PC-3 (cell line): ENCODE measurements at regions not wholly inside any gene's neighbourhood (a gene's known extent, or its start where the extent isn't known, plus 50 kb on each side); places are given as distances from the start of the nearest gene placed in this dataset.

Experiments used
- ATAC-seq: fragments of 200-7000 bp; cut with Tn5 transposase; 2 replicates; pipeline ENCODE4 v1.9.1; 2020; ENCODE audit warnings: mild to moderate bottlenecking, moderate library complexity
- BruUV-seq: library from RNA; stranded (reverse); fragments of 400-500 nt; replicated peaks from 2 replicates; lab custom pipeline; 2021; lab: Mats Ljungman, UMichigan
- CTCF ChIA-PET: fragments of 300-600 bp; sonication (Branson Sonifier 250); formaldehyde crosslinking; loops from one replicate; lab custom pipeline; 2022; ENCODE audit warnings: antibody characterized with exemption; lab: Charles Lee
- POLR2A ChIA-PET: fragments of 300-600 bp; sonication (Branson Sonifier 250); formaldehyde crosslinking; loops from one replicate; lab custom pipeline; 2022; ENCODE audit warnings: antibody characterized with exemption; ENCODE audit not compliant: unreplicated experiment; lab: Charles Lee
- DNase-seq: peaks from one replicate; pipeline ENCODE4 v3.0.0-alpha.2; 2015
- H2AFZ ChIP-seq: fragments of 300-600 bp; sonication (generic); 2 replicates; pipeline ENCODE4 v1.6.0; 2016; ENCODE audit warnings: antibody characterized with exemption, low read length
- H3F3A ChIP-seq: fragments of 300-600 bp; sonication (generic); one replicate; pipeline ENCODE4 v1.6.0; 2017; ENCODE audit warnings: antibody characterized with exemption, low read length, control low read depth, mild to moderate bottlenecking; ENCODE audit not compliant: unreplicated experiment
- H3K27ac ChIP-seq: fragments of 300-600 bp; sonication (generic); 2 replicates; pipeline ENCODE4 v1.5.1; 2016; ENCODE audit warnings: mild to moderate bottlenecking, low read length
- H3K27me3 ChIP-seq: fragments of 300-600 bp; sonication (generic); 2 replicates; pipeline ENCODE4 v1.6.1; 2016; ENCODE audit warnings: low read length, mixed read lengths
- H3K36me3 ChIP-seq: fragments of 300-600 bp; sonication (generic); 2 replicates; pipeline ENCODE4 v1.6.1; 2016; ENCODE audit warnings: low read depth, mixed run types, low read length, mixed read lengths
- H3K4me1 ChIP-seq: fragments of 300-600 bp; sonication (generic); 2 replicates; pipeline ENCODE4 v1.5.1; 2016; ENCODE audit warnings: low read length; ENCODE audit not compliant: insufficient read depth
- H3K4me2 ChIP-seq: fragments of 300-600 bp; sonication (generic); 2 replicates; pipeline ENCODE4 v1.6.0; 2016; ENCODE audit warnings: low read length
- H3K4me3 ChIP-seq: fragments of 300-600 bp; sonication (generic); 2 replicates; pipeline ENCODE4 v1.5.1; 2016; ENCODE audit warnings: mild to moderate bottlenecking, low read length, mixed read lengths
- H3K79me2 ChIP-seq: fragments of 300-600 bp; sonication (generic); 2 replicates; pipeline ENCODE4 v1.6.1; 2017; ENCODE audit warnings: low read length, mixed read lengths
- H3K9ac ChIP-seq: fragments of 300-600 bp; sonication (generic); 2 replicates; pipeline ENCODE4 v1.6.0; 2016; ENCODE audit warnings: mild to moderate bottlenecking, low read length
- H3K9me2 ChIP-seq: fragments of 300-600 bp; sonication (generic); replicated peaks from 2 replicates; pipeline ENCODE4 v1.6.1; 2016; ENCODE audit warnings: mixed run types, low read length, mixed read lengths
- H3K9me3 ChIP-seq: fragments of 300-600 bp; sonication (generic); 2 replicates; pipeline ENCODE4 v1.6.1; 2016; ENCODE audit warnings: low read length, mixed read lengths
- H4K20me1 ChIP-seq: fragments of 300-600 bp; sonication (generic); 2 replicates; pipeline ENCODE4 v1.6.1; 2016; ENCODE audit warnings: low read length, mixed read lengths
- EZH2 ChIP-seq: fragments of 300-600 bp; sonication (generic); IDR thresholded peaks from one replicate; pipeline ENCODE4 v1.6.1; 2017; ENCODE audit warnings: antibody characterized with exemption, mild to moderate bottlenecking, low read length; ENCODE audit not compliant: unreplicated experiment
- EZH2phosphoT487 ChIP-seq: fragments of 300-600 bp; sonication (generic); IDR thresholded peaks from 2 replicates; pipeline ENCODE4 v1.6.1; 2018; ENCODE audit warnings: mild to moderate bottlenecking, antibody characterized with exemption, low read length, borderline replicate concordance
- intact Hi-C: fragments of 100-400 bp; cut with micrococcal nuclease; formaldehyde crosslinking; loops from 2 replicates; pipeline ENCODE4 v1.9.0; 2023
- TF ChIP-seq, protein P1 (sequence below): fragments of 300-600 bp; sonication (generic); conservative IDR thresholded peaks from 2 replicates; pipeline ENCODE4 v1.5.1; 2017; ENCODE audit warnings: antibody characterized with exemption, low read depth, mild to moderate bottlenecking, low read length

DNA sequence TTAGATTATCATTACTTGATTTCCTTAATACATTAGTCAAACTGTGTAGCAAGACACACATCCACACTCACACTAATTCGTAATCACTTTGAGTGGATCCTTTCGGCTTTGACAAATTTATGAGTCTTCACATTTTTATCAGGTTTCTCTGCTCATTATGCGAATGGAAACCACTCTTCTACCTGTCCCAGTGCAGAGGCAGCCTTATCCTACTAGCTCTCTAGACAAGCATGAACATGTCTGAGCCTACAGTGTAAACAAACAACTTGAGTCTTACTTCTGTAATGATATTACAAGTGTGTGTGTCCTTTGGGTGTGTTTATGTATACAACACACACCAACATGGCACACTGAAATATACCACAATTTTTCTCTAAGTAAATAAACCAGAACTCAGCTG is 361.9 kb upstream of the CHST9 start:
- H3K9me2 ChIP-seq, result no peaks in the 10 kb centered on the region
- no TSS peak for BruUV-seq
- no peaks in the 10 kb centered on the region for H3K79me2 ChIP-seq
- POLR2A ChIA-PET, result no interaction called here
- no peak for DNase-seq
- peaks cover 27% of the 10 kb centered on the region for H3K27me3 ChIP-seq
- H3K36me3 ChIP-seq, result no peaks in the 10 kb centered on the region
- ATAC-seq, result no peak
- H3K4me1 ChIP-seq, result no peaks in the 10 kb centered on the region
- CTCF ChIA-PET, result no interaction called here
- TF ChIP-seq EZH2 (no peak), EZH2phosphoT487 (no peak)
- TF ChIP-seq, protein P1, sequence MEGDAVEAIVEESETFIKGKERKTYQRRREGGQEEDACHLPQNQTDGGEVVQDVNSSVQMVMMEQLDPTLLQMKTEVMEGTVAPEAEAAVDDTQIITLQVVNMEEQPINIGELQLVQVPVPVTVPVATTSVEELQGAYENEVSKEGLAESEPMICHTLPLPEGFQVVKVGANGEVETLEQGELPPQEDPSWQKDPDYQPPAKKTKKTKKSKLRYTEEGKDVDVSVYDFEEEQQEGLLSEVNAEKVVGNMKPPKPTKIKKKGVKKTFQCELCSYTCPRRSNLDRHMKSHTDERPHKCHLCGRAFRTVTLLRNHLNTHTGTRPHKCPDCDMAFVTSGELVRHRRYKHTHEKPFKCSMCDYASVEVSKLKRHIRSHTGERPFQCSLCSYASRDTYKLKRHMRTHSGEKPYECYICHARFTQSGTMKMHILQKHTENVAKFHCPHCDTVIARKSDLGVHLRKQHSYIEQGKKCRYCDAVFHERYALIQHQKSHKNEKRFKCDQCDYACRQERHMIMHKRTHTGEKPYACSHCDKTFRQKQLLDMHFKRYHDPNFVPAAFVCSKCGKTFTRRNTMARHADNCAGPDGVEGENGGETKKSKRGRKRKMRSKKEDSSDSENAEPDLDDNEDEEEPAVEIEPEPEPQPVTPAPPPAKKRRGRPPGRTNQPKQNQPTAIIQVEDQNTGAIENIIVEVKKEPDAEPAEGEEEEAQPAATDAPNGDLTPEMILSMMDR, result no peak
- H3F3A ChIP-seq, result no peaks in the 10 kb centered on the region
- H3K9me3 ChIP-seq, result no peaks in the 10 kb centered on the region
- H3K4me2 ChIP-seq, result no peak overlapping the region
- no peak overlapping the region for H3K4me3 ChIP-seq
- intact Hi-C loops, result no loop called here
- H2AFZ ChIP-seq, result no peak overlapping the region
- no peaks in the 10 kb centered on the region for H4K20me1 ChIP-seq
- H3K27ac ChIP-seq, result no peak overlapping the region
- no peak overlapping the region for H3K9ac ChIP-seq

DNA sequence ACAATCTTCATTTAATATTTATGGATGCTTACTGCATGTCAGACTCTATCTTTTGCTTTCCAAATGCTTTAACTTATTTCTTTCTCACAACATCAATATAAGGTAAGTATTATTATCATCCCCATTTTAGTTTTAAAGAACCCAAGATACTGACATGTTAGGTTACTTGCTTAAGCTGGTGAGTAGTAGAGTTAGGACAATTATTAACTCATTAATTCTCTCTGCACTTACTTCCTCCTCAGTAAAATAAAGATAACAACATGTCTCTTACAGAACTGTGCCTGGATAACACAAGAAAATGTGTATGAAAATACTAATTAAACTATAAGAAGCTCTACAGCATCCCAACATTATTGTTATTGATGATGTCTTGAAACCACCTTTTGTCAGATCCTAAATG is 359.1 kb upstream of the CHST9 start:
- H3K9me2 ChIP-seq, result no peaks in the 10 kb centered on the region

DNA sequence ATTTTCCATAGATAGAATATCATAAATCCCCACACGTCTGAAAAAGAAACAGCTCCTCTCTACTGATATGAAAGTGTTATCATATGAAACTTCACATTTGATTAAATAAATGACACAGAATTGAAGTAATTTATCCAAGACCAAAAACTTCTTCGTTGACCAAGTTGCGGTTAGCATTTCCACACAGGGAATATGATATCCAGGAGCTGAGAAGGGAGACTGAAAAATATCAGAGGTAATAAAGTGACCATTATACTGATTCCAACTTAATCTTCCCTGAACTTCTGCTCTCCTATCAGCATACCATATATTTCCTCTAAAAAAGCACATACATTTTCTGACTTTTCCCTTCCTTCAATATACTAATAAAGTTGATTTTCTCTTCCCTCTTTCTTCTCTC is 356.2 kb upstream of the CHST9 start:
- Histone ChIP-seq H3K9me2 (no peaks in the 10 kb centered on the region), H3K79me2 (no peaks in the 10 kb centered on the region), H3K27me3 (peaks cover 75% of the 10 kb centered on the region), H3K36me3 (no peaks in the 10 kb centered on the region), H3F3A (no peaks in the 10 kb centered on the region), H3K9ac (no peak overlapping the region), H2AFZ (no peak overlapping the region), H3K4me2 (no peak overlapping the region), H3K4me1 (no peaks in the 10 kb centered on the region), H3K9me3 (no peaks in the 10 kb centered on the region), H4K20me1 (no peaks in the 10 kb centered on the region), H3K27ac (no peak overlapping the region), H3K4me3 (no peak overlapping the region)
- intact Hi-C loops, result no loop called here
- BruUV-seq, result no TSS peak
- no peak for ATAC-seq
- POLR2A ChIA-PET, result no interaction called here
- DNase-seq, result no peak
- CTCF ChIA-PET, result no interaction called here
- TF ChIP-seq EZH2 (no peak), EZH2phosphoT487 (no peak)
- TF ChIP-seq, protein P1, result no peak

More for the DNA sequence above, 359.1 kb upstream of the CHST9 start:
- DNase-seq, result no peak
- H3K9ac ChIP-seq, result no peak overlapping the region
- no peak for TF ChIP-seq EZH2phosphoT487
- TF ChIP-seq, protein P1, result no peak
- no peak for TF ChIP-seq EZH2
- no peak overlapping the region for H3K4me3 ChIP-seq
- CTCF ChIA-PET, result no interaction called here
- no peaks in the 10 kb centered on the region for H3K36me3 ChIP-seq
- no peak overlapping the region for H3K4me2 ChIP-seq
- H3K79me2 ChIP-seq, result no peaks in the 10 kb centered on the region
- no peak overlapping the region for H2AFZ ChIP-seq
- H3F3A ChIP-seq, result no peaks in the 10 kb centered on the region
- intact Hi-C loops, result no loop called here
- H4K20me1 ChIP-seq, result no peaks in the 10 kb centered on the region
- ATAC-seq, result no peak
- peaks cover 54% of the 10 kb centered on the region for H3K27me3 ChIP-seq
- no peaks in the 10 kb centered on the region for H3K4me1 ChIP-seq
- POLR2A ChIA-PET, result no interaction called here
- BruUV-seq, result no TSS peak
- no peak overlapping the region for H3K27ac ChIP-seq
- H3K9me3 ChIP-seq, result no peaks in the 10 kb centered on the region
